GM19025 (cell line): ENCODE measurements at regions not wholly inside any gene's neighbourhood (a gene's known extent, or its start where the extent isn't known, plus 50 kb on each side); places are given as distances from the start of the nearest gene placed in this dataset.
"Not testable (repeated sequence)": the region's sequence is repeated elsewhere in the genome, so short reads cannot be mapped to it uniquely, and the experiment has no call there.

Experiments used
- ATAC-seq: cut with Tn5 transposase; IDR thresholded peaks from one replicate; pipeline ENCODE4 v1.9.1; 2021; ENCODE audit warnings: mild to moderate bottlenecking, low read depth, moderate library complexity; ENCODE audit not compliant: unreplicated experiment

- no peak for ATAC-seq
These were observed 74.8 kb upstream of the CLDN5 start for GRCh38 chr22:19599004-19599403.

- ATAC-seq, result no peak
These were observed 75.5 kb upstream of the CLDN5 start for GRCh38 chr22:19599626-19600243.

- not testable (repeated sequence) for ATAC-seq
These were observed 79.1 kb upstream of the CLDN5 start for GRCh38 chr22:19603346-19603745.

GRCh38 chr22:19603767-19604166 lies 79.6 kb upstream of the CLDN5 start:
- no peak for ATAC-seq

- ATAC-seq, result no peak
These were observed 80.6 kb upstream of the CLDN5 start for GRCh38 chr22:19604711-19605268.

GRCh38 chr22:19605508-19606331 lies 81.5 kb upstream of the CLDN5 start:
- no peak for ATAC-seq

- ATAC-seq, result no peak
These were observed 82.4 kb upstream of the CLDN5 start for GRCh38 chr22:19606332-19607191.

GRCh38 chr22:19607192-19608002 lies 83.2 kb upstream of the CLDN5 start:
- no peak for ATAC-seq

GRCh38 chr22:19608003-19608690 lies 83.9 kb upstream of the CLDN5 start:
- no peak for ATAC-seq

- ATAC-seq, result not testable (repeated sequence)
These were observed 85.5 kb upstream of the CLDN5 start for GRCh38 chr22:19609753-19610152.

- ATAC-seq, result no peak
These were observed 86.5 kb upstream of the CLDN5 start for GRCh38 chr22:19610518-19611253.

GRCh38 chr22:19611590-19611989 lies 87.4 kb upstream of the CLDN5 start:
- ATAC-seq, result no peak

GRCh38 chr22:19612866-19613572 lies 88.8 kb upstream of the CLDN5 start:
- no peak for ATAC-seq

- no peak for ATAC-seq
These were observed 90.3 kb upstream of the CLDN5 start for GRCh38 chr22:19614536-19614863.

- ATAC-seq, result no peak
These were observed 90.8 kb upstream of the CLDN5 start for GRCh38 chr22:19615001-19615461.

GRCh38 chr22:19615867-19616581 lies 91.8 kb upstream of the CLDN5 start:
- ATAC-seq, result no peak

- ATAC-seq, result peak; percentile 70
These were observed 94.9 kb upstream of the SEPTIN5 start for GRCh38 chr22:19619144-19620009.
